Thoracic aorta (tissue), 2 donors: ENCODE measurements at regions not wholly inside any gene's neighbourhood (a gene's known extent, or its start where the extent isn't known, plus 50 kb on each side); places are given as distances from the start of the nearest gene placed in this dataset.

Experiments used
- ATAC-seq: fragments of 150-250 bp; one replicate; pipeline ENCODE4 v1.8.0; 2017; ENCODE audit warnings: low read depth; ENCODE audit not compliant: insufficient number of reproducible peaks, low FRiP score
- DNase-seq: peaks from one replicate; pipeline ENCODE4 v3.0.0-alpha.2; 2020; ENCODE audit warnings: low spot score
- H3K27ac ChIP-seq, 2 donors: fragments of 200-600 bp; sonication (generic); 1 replicate in 1 of 2; 2 replicates in 1 of 2; pipeline ENCODE4 v1.5.1; 2016; ENCODE audit warnings: mild to moderate bottlenecking in 2 of 2, moderate library complexity in 2 of 2
- H3K27me3 ChIP-seq: fragments of 200-600 bp; sonication (generic); replicated peaks from 2 replicates; pipeline ENCODE4 v1.6.0; 2016; ENCODE audit warnings: mild to moderate bottlenecking; ENCODE audit not compliant: insufficient read depth
- H3K36me3 ChIP-seq: fragments of 200-600 bp; sonication (generic); one replicate; pipeline ENCODE4 v1.5.1; 2016
- H3K4me1 ChIP-seq, 2 donors: fragments of 200-600 bp; sonication (generic); 1 replicate in 1 of 2; 2 replicates in 1 of 2; pipeline versions ENCODE4 v1.5.1 to v1.6.0; 2016; ENCODE audit warnings: low read depth in 2 of 2, mild to moderate bottlenecking in 1 of 2; ENCODE audit not compliant: control insufficient read depth in 1 of 2
- H3K4me3 ChIP-seq: fragments of 200-600 bp; sonication (generic); 2 replicates; pipeline ENCODE4 v1.5.1; 2016; ENCODE audit warnings: mild to moderate bottlenecking
- H3K9me3 ChIP-seq: fragments of 200-600 bp; sonication (generic); 2 replicates; pipeline ENCODE4 v1.5.1; 2016
- TF ChIP-seq, protein P1 (sequence below): fragments of 200-600 bp; sonication (generic); IDR thresholded peaks from one replicate; pipeline ENCODE4 v1.5.1; 2019; ENCODE audit warnings: antibody characterized with exemption

DNA sequence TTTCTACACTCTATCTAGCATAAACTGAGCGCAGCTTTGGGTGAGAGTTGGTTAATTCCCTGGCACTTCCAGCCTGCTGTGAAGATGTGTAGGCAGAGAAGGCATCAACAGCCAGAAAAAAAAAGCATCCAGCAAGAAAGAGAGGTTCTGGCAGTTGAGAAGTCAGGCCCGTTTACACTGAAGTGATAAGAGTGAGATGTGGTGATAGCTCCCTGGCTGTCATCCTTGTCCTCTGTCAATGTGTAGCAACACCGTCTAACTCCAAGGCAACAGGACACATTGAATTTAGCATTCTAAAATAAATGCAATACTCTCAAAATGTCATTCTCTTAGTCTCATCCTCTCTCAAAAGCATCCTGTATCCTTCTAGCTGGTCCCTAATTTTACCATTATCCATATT is 193.6 kb upstream of the BTBD3 start:
- Histone ChIP-seq H3K4me3 (no peak overlapping the region), H3K9me3 (no peaks in the 10 kb centered on the region), H3K27ac (no peak overlapping the region), H3K4me1 (no peaks in the 10 kb centered on the region), H3K27me3 (no peaks in the 10 kb centered on the region), H3K36me3 (no peaks in the 10 kb centered on the region)
- DNase-seq, result no peak
- no peak for ATAC-seq
- TF ChIP-seq, protein P1, sequence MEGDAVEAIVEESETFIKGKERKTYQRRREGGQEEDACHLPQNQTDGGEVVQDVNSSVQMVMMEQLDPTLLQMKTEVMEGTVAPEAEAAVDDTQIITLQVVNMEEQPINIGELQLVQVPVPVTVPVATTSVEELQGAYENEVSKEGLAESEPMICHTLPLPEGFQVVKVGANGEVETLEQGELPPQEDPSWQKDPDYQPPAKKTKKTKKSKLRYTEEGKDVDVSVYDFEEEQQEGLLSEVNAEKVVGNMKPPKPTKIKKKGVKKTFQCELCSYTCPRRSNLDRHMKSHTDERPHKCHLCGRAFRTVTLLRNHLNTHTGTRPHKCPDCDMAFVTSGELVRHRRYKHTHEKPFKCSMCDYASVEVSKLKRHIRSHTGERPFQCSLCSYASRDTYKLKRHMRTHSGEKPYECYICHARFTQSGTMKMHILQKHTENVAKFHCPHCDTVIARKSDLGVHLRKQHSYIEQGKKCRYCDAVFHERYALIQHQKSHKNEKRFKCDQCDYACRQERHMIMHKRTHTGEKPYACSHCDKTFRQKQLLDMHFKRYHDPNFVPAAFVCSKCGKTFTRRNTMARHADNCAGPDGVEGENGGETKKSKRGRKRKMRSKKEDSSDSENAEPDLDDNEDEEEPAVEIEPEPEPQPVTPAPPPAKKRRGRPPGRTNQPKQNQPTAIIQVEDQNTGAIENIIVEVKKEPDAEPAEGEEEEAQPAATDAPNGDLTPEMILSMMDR, result no peak

DNA sequence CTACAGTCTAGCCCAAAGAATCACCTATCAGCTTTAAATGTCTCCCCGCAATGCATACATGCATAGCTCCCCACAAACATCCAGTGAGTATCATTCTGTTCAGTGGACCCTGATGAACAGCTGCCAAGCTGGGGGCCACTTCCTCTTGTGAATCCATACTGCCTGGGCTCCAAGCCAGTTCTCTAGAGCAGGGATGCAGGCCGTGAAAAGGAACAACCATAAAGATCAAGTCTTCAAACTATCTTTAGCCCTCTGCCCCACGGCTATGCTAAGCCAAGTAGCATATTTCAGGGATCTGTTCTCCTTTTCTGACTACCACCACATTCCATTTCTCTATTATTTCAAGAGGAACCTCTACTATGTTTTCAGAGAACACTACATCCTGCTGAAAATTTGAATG is 191.7 kb upstream of the BTBD3 start:
- no peaks in the 10 kb centered on the region for H3K4me1 ChIP-seq
- ATAC-seq, result no peak
- TF ChIP-seq, protein P1, result no peak

DNA sequence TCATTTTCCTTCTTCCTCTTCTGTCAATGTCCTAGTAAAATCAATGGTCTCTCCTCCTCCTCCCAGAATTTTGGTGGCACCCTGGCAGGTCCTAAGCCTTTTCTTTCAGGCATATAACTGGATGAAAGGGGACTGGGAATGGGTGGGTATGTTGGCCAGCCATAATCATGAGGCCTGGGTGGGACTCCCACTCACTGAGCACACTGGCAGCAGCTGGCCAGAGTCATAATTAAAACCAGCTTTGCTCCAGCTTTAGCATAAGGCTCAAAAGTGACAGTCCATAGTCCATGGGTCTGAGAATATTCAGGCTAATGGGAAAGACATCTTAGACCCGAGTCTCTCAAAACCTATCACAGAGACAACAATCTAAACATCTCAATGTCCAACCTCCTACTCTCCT is 190.0 kb upstream of the BTBD3 start:
- no peak for ATAC-seq
- Histone ChIP-seq H3K4me3 (no peak overlapping the region), H3K27me3 (no peaks in the 10 kb centered on the region), H3K27ac (no peak overlapping the region), H3K9me3 (no peaks in the 10 kb centered on the region), H3K36me3 (no peaks in the 10 kb centered on the region), H3K4me1 (no peaks in the 10 kb centered on the region)
- TF ChIP-seq, protein P1, result no peak
- no peak for DNase-seq

More for the DNA sequence above, 191.7 kb upstream of the BTBD3 start:
- no peaks in the 10 kb centered on the region for H3K9me3 ChIP-seq
- H3K4me3 ChIP-seq, result no peak overlapping the region
- H3K27me3 ChIP-seq, result no peaks in the 10 kb centered on the region
- DNase-seq, result no peak
- H3K36me3 ChIP-seq, result no peaks in the 10 kb centered on the region
- H3K27ac ChIP-seq, result no peak overlapping the region

DNA sequence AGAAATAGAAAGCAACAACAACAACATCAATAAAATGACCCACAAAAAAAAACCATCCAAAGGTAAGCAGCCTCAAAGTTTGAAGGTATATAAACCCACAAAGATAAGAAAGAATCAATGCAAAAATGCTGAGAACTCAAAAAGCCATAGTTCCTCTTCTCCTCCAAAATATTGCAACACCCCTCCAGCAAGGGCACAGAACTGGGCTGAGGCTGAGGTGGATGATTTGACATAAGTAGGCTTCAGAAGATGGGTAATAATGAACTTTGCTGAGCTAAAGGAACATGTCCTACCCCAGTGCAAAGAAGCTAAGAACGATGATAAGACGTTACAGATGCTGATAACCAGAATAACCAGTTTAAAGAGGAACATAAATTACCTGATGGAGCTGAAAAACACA is 188.8 kb upstream of the BTBD3 start:
- TF ChIP-seq, protein P1, result no peak
- no peaks in the 10 kb centered on the region for H3K36me3 ChIP-seq
- no peak for ATAC-seq
- H3K4me3 ChIP-seq, result no peak overlapping the region
- H3K27ac ChIP-seq, result no peak overlapping the region
- no peaks in the 10 kb centered on the region for H3K27me3 ChIP-seq
- H3K9me3 ChIP-seq, result no peaks in the 10 kb centered on the region
- DNase-seq, result no peak
- H3K4me1 ChIP-seq, result no peaks in the 10 kb centered on the region

DNA sequence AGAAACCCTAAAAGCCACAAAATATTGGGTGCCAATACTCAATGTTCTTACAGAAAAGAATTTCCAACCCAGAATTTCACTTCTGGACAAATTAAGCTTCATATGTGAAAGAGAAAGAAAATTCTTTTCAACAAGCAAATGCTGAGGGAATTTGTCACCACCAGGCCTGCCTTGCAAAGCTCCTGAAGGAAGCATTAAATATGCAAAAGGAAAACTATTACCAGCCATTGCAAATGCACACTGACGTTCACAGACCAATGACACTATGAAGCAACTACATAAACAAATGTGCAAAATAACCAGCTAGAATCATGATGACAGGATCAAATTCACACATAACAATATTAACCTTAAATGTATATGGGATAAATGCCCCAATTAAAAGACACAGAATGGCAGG is 187.9 kb upstream of the BTBD3 start:
- H3K36me3 ChIP-seq, result no peaks in the 10 kb centered on the region
- no peak overlapping the region for H3K4me3 ChIP-seq
- no peak overlapping the region for H3K27ac ChIP-seq
- no peaks in the 10 kb centered on the region for H3K27me3 ChIP-seq
- TF ChIP-seq, protein P1, result no peak
- DNase-seq, result no peak
- no peaks in the 10 kb centered on the region for H3K4me1 ChIP-seq
- ATAC-seq, result no peak
- H3K9me3 ChIP-seq, result no peaks in the 10 kb centered on the region
